ENCODE measurements at regions not wholly inside any gene's neighbourhood (a gene's known extent, or its start where the extent isn't known, plus 50 kb on each side); places are given as distances from the start of the nearest gene placed in this dataset.
A peak's percentile ranks its signal among the peaks of the same experiment; 100 is the strongest.
"Not testable (repeated sequence)": the region's sequence is repeated elsewhere in the genome, so short reads cannot be mapped to it uniquely, and the experiment has no call there.

DNA sequence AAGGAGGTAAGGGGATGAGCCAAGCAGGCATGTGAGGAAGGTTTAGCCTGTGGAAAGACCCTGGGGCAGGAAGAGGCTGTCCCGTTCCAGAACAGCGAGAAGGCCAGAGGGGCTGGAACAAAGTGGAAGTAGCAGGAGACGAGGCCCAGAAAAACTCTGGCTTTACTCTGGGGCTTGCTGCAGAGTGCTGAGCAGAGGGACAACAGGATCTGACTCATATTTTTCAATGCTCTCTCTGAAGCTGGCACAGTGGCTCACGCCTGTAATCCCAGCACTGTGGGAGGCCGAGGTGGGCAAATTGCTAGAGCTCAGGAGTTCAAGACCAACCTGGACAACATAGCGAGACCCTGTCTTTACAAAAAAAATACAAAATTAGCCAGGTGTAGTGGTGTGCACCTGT lies 52.4 kb upstream of the PAX7 start:
- Histone ChIP-seq H3K9me3 (ENCODE audit: low read length) (no peaks in the 10 kb centered on the region), H3K79me2 (ENCODE audit: low read length) (no peaks in the 10 kb centered on the region), H3K36me3 (ENCODE audit: insufficient read depth, low read length) (no peaks in the 10 kb centered on the region), H3K9me2 (replicated peaks; ENCODE audit: insufficient read depth, low read length) (no peaks in the 10 kb centered on the region), H3K9ac (ENCODE audit: low read length) (no peak overlapping the region), H3K4me3 (ENCODE audit: low read length) (no peak overlapping the region), H3K4me2 (ENCODE audit: low read depth, low read length, poor library complexity, severe bottlenecking) (no peak overlapping the region), H4K20me1 (ENCODE audit: insufficient read depth, low read depth, low read length) (no peaks in the 10 kb centered on the region), H2AFZ (ENCODE audit: low read length) (no peak overlapping the region), H3K4me1 (ENCODE audit: low read length) (peaks cover 14% of the 10 kb centered on the region), H3K27me3 (ENCODE audit: low read length) (no peaks in the 10 kb centered on the region), H3K27ac (ENCODE audit: low read length) (no peak overlapping the region)
- DNase-seq, result peak; percentile 16

GRCh38 chr1:18579267-18579666 lies 51.4 kb upstream of the PAX7 start:
- H2AFZ ChIP-seq (ENCODE audit: low read length); H4K20me1 ChIP-seq (ENCODE audit: insufficient read depth, low read depth, low read length): not testable (repeated sequence)
- peak; percentile 53 for DNase-seq

GRCh38 chr1:18580047-18580446 lies 50.6 kb upstream of the PAX7 start:
- H4K20me1 ChIP-seq (ENCODE audit: insufficient read depth, low read depth, low read length), result no peaks in the 10 kb centered on the region; the same call in 1 of the 2 replicates
- no peaks in the 10 kb centered on the region for H3K27me3 ChIP-seq (ENCODE audit: low read length)
- no peak overlapping the region for H3K9ac ChIP-seq (ENCODE audit: low read length)
- no peak overlapping the region for H3K27ac ChIP-seq (ENCODE audit: low read length)
- no peaks in the 10 kb centered on the region for H3K79me2 ChIP-seq (ENCODE audit: low read length)
- H3K9me2 ChIP-seq (replicated peaks; ENCODE audit: insufficient read depth, low read length), result no peaks in the 10 kb centered on the region
- H3K4me3 ChIP-seq (ENCODE audit: low read length), result no peak overlapping the region
- H2AFZ ChIP-seq (ENCODE audit: low read length), result no peak overlapping the region
- no peak overlapping the region for H3K4me2 ChIP-seq (ENCODE audit: low read depth, low read length, poor library complexity, severe bottlenecking)
- H3K9me3 ChIP-seq (ENCODE audit: low read length), result no peaks in the 10 kb centered on the region
- H3K4me1 ChIP-seq (ENCODE audit: low read length), result peaks cover 16% of the 10 kb centered on the region
- no peaks in the 10 kb centered on the region for H3K36me3 ChIP-seq (ENCODE audit: insufficient read depth, low read length)
- no peak for DNase-seq

More at GRCh38 chr1:18579267-18579666, 51.4 kb upstream of the PAX7 start:
- not testable (repeated sequence) for H3K27me3 ChIP-seq (ENCODE audit: low read length); H3K9me2 ChIP-seq (replicated peaks; ENCODE audit: insufficient read depth, low read length); H3K9me3 ChIP-seq (ENCODE audit: low read length); H3K79me2 ChIP-seq (ENCODE audit: low read length); H3K4me3 ChIP-seq (ENCODE audit: low read length); H3K36me3 ChIP-seq (ENCODE audit: insufficient read depth, low read length); H3K9ac ChIP-seq (ENCODE audit: low read length); H3K27ac ChIP-seq (ENCODE audit: low read length); H3K4me2 ChIP-seq (ENCODE audit: low read depth, low read length, poor library complexity, severe bottlenecking)
- H3K4me1 ChIP-seq (ENCODE audit: low read length), result peaks cover 15% of the 10 kb centered on the region

DNA sequence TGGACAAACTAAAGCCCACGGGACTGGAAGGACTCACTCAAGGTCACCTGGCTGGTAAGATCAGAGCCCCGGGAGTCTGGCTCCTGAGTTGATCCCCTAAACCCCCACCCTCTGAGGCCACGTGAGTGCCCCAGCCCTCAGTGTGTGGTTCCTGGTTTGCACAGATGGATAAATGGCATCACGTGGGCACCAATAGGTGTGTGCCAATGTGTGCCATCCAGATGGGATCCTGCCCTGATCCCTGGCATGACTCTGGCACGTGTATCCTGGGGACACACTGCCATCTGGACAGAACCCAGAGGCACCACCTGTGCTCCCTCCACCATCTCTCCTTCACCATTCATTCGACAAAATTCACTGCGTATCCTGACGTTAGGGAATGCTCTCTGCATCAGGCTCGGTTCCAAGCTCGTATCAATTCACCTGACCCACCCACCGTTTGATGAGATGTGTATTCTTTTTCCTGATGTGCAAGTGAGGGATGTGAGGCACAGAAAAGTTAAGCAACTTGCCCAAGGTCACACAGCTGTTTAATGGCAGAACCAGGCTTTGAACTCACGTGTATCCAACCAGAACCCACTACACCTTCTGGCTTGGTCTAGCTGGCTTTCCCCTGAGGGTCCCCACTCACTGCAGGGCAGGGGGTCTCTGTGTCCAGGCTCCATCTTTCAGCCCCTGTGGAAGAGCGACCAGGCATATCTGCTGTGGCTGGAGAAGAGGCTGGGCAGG lies 49.8 kb upstream of the PAX7 start:
- peaks cover 16% of the 10 kb centered on the region for H3K4me1 ChIP-seq (ENCODE audit: low read length)
- no peaks in the 10 kb centered on the region for H3K79me2 ChIP-seq (ENCODE audit: low read length)
- H3K4me3 ChIP-seq (ENCODE audit: low read length), result no peak overlapping the region
- no peaks in the 10 kb centered on the region for H3K27me3 ChIP-seq (ENCODE audit: low read length)
- H3K27ac ChIP-seq (ENCODE audit: low read length), result no peak overlapping the region
- no peaks in the 10 kb centered on the region for H3K36me3 ChIP-seq (ENCODE audit: insufficient read depth, low read length)
- no peaks in the 10 kb centered on the region for H3K9me3 ChIP-seq (ENCODE audit: low read length)
- no peaks in the 10 kb centered on the region; the same call in 1 of the 2 replicates for H4K20me1 ChIP-seq (ENCODE audit: insufficient read depth, low read depth, low read length)
- no peak overlapping the region for H3K9ac ChIP-seq (ENCODE audit: low read length)
- no peak overlapping the region for H2AFZ ChIP-seq (ENCODE audit: low read length)
- DNase-seq, result no peak
- H3K9me2 ChIP-seq (replicated peaks; ENCODE audit: insufficient read depth, low read length), result no peaks in the 10 kb centered on the region
- H3K4me2 ChIP-seq (ENCODE audit: low read depth, low read length, poor library complexity, severe bottlenecking), result no peak overlapping the region
